ENCODE measurements at regions not wholly inside any gene's neighbourhood (a gene's known extent, or its start where the extent isn't known, plus 50 kb on each side); places are given as distances from the start of the nearest gene placed in this dataset.

GRCh38 chr1:234702342-234703000, 92.5 kb upstream of the IRF2BP2 start:
- TF ChIP-seq POLR2A (IDR thresholded peaks at IDR 0.05; ENCODE audit: low read length) = no peak
- no peak for TF ChIP-seq GATA1 (IDR thresholded peaks at IDR 0.05; ENCODE audit: low read depth, low read length)
